GM12878 (cell line): ENCODE measurements at regions not wholly inside any gene's neighbourhood (a gene's known extent, or its start where the extent isn't known, plus 50 kb on each side); places are given as distances from the start of the nearest gene placed in this dataset.

ENCODE experiments used
- ATAC-seq: fragments of 200-7000 bp; cut with Tn5 transposase; 3 replicates; pipeline ENCODE4 v1.9.1; 2020; ENCODE audit warnings: mild to moderate bottlenecking, moderate library complexity
- BruUV-seq: library from RNA; stranded (reverse); fragments of 400-500 nt; replicated peaks from 2 replicates; lab custom pipeline; 2021; lab: Mats Ljungman, UMichigan
- CTCF ChIA-PET: fragments of 300-600 bp; sonication (Branson Sonifier 250); formaldehyde crosslinking; extraction: SDS; loops from one replicate; lab custom pipeline; 2021; ENCODE audit warnings: inconsistent platforms; lab: Yijun Ruan, JAX
- POLR2A ChIA-PET: fragments of 350-600 bp; formaldehyde crosslinking; extraction: SDS; loops from one replicate; lab custom pipeline; 2021; ENCODE audit warnings: inconsistent platforms; lab: Charles Lee
- RAD21 ChIA-PET: fragments of 300-600 bp; sonication (Branson Sonifier 250); formaldehyde crosslinking; loops from one replicate; lab custom pipeline; 2023; ENCODE audit warnings: antibody characterized with exemption; ENCODE audit not compliant: unreplicated experiment; lab: Charles Lee
- SMC1A ChIA-PET: fragments of 300-600 bp; sonication (Branson Sonifier 250); formaldehyde crosslinking; loops from one replicate; lab custom pipeline; 2023; ENCODE audit not compliant: unreplicated experiment, uncharacterized antibody; lab: Charles Lee
- DNase-seq: peaks from one replicate; pipeline ENCODE4 v3.0.0-alpha.2; 2011; ENCODE audit warnings: low read depth, low spot score
- FAIRE-seq: peaks from 3 replicates; lab custom pipeline; 2011; peaks lifted over from hg19 to GRCh38; lab: Jason Lieb, UNC
- H2AFZ ChIP-seq: 2 replicates; pipeline ENCODE4 v1.6.0; 2011; ENCODE audit warnings: low read depth, low read length, control low read depth; ENCODE audit not compliant: control insufficient read depth
- H3K27ac ChIP-seq: 2 replicates; pipeline ENCODE4 v1.5.1; 2011; ENCODE audit warnings: control low read depth; ENCODE audit not compliant: control insufficient read depth, insufficient read depth
- H3K27me3 ChIP-seq, 2 experiments: replicated peaks in 1 of 2; 2 replicates each; pipeline versions ENCODE4 v1.6.0 to v1.6.1; 2011; ENCODE audit warnings: low read length in 1 of 2; ENCODE audit not compliant: control insufficient read depth in 2 of 2, insufficient read depth in 2 of 2
- H3K36me3 ChIP-seq, 2 experiments: 2 replicates each; pipeline ENCODE4 v1.5.1; 2011; ENCODE audit warnings: low read length in 1 of 2; ENCODE audit not compliant: control insufficient read depth in 2 of 2, insufficient read depth in 2 of 2
- H3K4me1 ChIP-seq: 2 replicates; pipeline ENCODE4 v1.6.1; 2011; ENCODE audit warnings: mild to moderate bottlenecking, low read length, moderate library complexity, mixed read lengths; ENCODE audit not compliant: control insufficient read depth, insufficient read depth
- H3K4me2 ChIP-seq: 2 replicates; pipeline ENCODE4 v1.6.0; 2011; ENCODE audit warnings: control low read depth; ENCODE audit not compliant: control insufficient read depth, insufficient read depth
- H3K4me3 ChIP-seq: fragments of 200-600 bp; sonication (generic); 2 replicates; pipeline ENCODE4 v1.5.1; 2016
- H3K79me2 ChIP-seq: 2 replicates; pipeline ENCODE4 v1.6.0; 2011; ENCODE audit warnings: low read length; ENCODE audit not compliant: control insufficient read depth, insufficient read depth
- H3K9ac ChIP-seq: 2 replicates; pipeline ENCODE4 v1.8.0; 2011; ENCODE audit warnings: low read length, control low read depth, mixed read lengths; ENCODE audit not compliant: control insufficient read depth, insufficient read depth
- H3K9me3 ChIP-seq: replicated peaks from 3 replicates; pipeline ENCODE4 v1.5.1; 2011; ENCODE audit warnings: mild to moderate bottlenecking, low read length; ENCODE audit not compliant: control insufficient read depth, insufficient read depth
- H4K20me1 ChIP-seq: 2 replicates; pipeline ENCODE4 v1.6.0; 2011; ENCODE audit not compliant: control insufficient read depth, insufficient read depth
- BHLHE40 ChIP-seq, 2 experiments: fragments of 450-650 bp in 1 of 2; IDR thresholded peaks; 2 replicates each; pipeline ENCODE4 v1.6.1; 2011 to 2017; ENCODE audit warnings: low read depth in 2 of 2, borderline replicate concordance in 1 of 2, improper control_type of control experiment in 1 of 2, low read length in 1 of 2, mild to moderate bottlenecking in 1 of 2
- HDAC2 ChIP-seq: fragments of 200-600 bp; sonication (generic); IDR thresholded peaks from 2 replicates; pipeline ENCODE4 v1.6.1; 2017
- NFIC ChIP-seq: IDR thresholded peaks from 2 replicates; pipeline ENCODE4 v1.6.1; 2012; ENCODE audit warnings: low read depth, mild to moderate bottlenecking, inconsistent platforms, low read length, moderate library complexity
- NR2F1 ChIP-seq: fragments of 450-650 bp; conservative IDR thresholded peaks from 2 replicates; pipeline ENCODE4 v1.6.1; 2017; ENCODE audit warnings: mild to moderate bottlenecking
- SMARCA5 ChIP-seq: fragments of 450-650 bp; IDR thresholded peaks from 2 replicates; pipeline ENCODE4 v1.6.1; 2017; ENCODE audit warnings: mild to moderate bottlenecking
- STAT1 ChIP-seq: fragments of 450-650 bp; conservative IDR thresholded peaks from 2 replicates; pipeline ENCODE4 v1.6.1; 2014; ENCODE audit warnings: antibody characterized with exemption, mild to moderate bottlenecking
- WRNIP1 ChIP-seq: IDR thresholded peaks from 2 replicates; pipeline ENCODE4 v1.6.1; 2011; ENCODE audit warnings: low read depth, low read length, improper control_type of control experiment, borderline replicate concordance
- YBX1 ChIP-seq: fragments of 450-650 bp; IDR thresholded peaks from 2 replicates; pipeline ENCODE4 v1.6.1; 2016; ENCODE audit warnings: antibody characterized with exemption
- ZBED1 ChIP-seq: IDR thresholded peaks from 2 replicates; pipeline ENCODE4 v1.6.1; 2016; ENCODE audit warnings: borderline replicate concordance
- WGBS: methylation state at CpG from one replicate; pipeline ENCODE4 v1.1.6; 2016; ENCODE audit warnings: low lambda C conversion rate; ENCODE audit not compliant: insufficient replicate concordance, insufficient coverage; ENCODE audit errors: missing lambda C conversion rate; 5-methylcytosine and 5-hydroxymethylcytosine counted together
- in situ Hi-C: fragments of 300-500 bp; cut with MboI; formaldehyde crosslinking; loops from 9 replicates; pipeline ENCODE4 v1.14.3; 2018; ENCODE audit warnings: mixed read lengths
- intact Hi-C: fragments of 100-400 bp; cut with micrococcal nuclease; formaldehyde crosslinking; loops from one replicate; pipeline ENCODE4 v1.14.2; 2022; ENCODE audit not compliant: unreplicated experiment
- TF ChIP-seq, protein P1 (sequence below): fragments of 450-650 bp; IDR thresholded peaks from 2 replicates; pipeline ENCODE4 v1.6.1; 2018; ENCODE audit warnings: borderline replicate concordance, mild to moderate bottlenecking; ENCODE audit not compliant: partially characterized antibody
- TF ChIP-seq, protein P2 (sequence below): IDR thresholded peaks from 2 replicates; pipeline ENCODE4 v1.6.1; 2012; ENCODE audit warnings: improper control_type of control experiment, low read depth, low read length; ENCODE audit not compliant: insufficient replicate concordance
- TF ChIP-seq, protein P3 (sequence below): fragments of 450-650 bp; IDR thresholded peaks from 2 replicates; pipeline ENCODE4 v1.6.1; 2017; ENCODE audit warnings: antibody characterized with exemption, mild to moderate bottlenecking, moderate library complexity
- TF ChIP-seq, protein P4 (sequence below): IDR thresholded peaks from 2 replicates; pipeline ENCODE4 v1.6.1; 2011; ENCODE audit warnings: borderline replicate concordance, low read depth, mild to moderate bottlenecking, moderate library complexity, mixed read lengths, low read length; ENCODE audit not compliant: insufficient read depth; ENCODE audit errors: extremely low read length

DNA sequence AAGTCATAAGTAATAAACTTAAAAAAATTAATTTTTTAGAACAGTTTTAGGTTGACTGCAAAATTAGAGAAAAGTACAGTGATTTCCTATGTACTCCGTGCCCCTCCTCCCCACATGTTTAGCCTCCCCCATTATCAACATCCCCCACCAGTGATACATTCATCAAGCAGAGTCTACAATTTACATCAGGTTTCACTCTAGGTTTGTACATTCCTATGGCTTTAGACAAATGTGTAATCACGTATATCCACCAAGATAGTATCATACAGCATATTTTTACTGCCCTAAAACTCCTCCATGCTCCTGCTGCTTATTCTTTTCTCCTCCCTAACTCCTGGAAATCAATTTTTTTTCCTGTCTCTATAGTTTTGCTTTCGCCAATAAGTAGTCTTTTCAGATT lies 438.7 kb downstream of the LRFN5 start:
- Histone ChIP-seq H3K9ac (no peak overlapping the region), H4K20me1 (no peaks in the 10 kb centered on the region), H3K27ac (no peak overlapping the region), H3K4me1 (no peaks in the 10 kb centered on the region), H3K4me3 (no peak overlapping the region), H3K9me3 (no peaks in the 10 kb centered on the region), H3K79me2 (no peaks in the 10 kb centered on the region), H2AFZ (no peak overlapping the region), H3K36me3 (no peaks in the 10 kb centered on the region), H3K4me2 (no peak overlapping the region), H3K27me3 (no peaks in the 10 kb centered on the region)
- FAIRE-seq (no peak), ATAC-seq (no peak), DNase-seq (no peak)
- POLR2A ChIA-PET = no interaction called here
- CTCF ChIA-PET = no interaction called here
- intact Hi-C loops (loop anchor here (2.0 kb wide), 1 partner anchor 19 kb away; no protein-coding TSS in a partner anchor), in situ Hi-C loops (no loop called here)
- BruUV-seq = no TSS peak
- 33% methylated on average over 3 of the region's 3 CpGs for WGBS
- SMC1A ChIA-PET = no interaction called here
- RAD21 ChIA-PET = no interaction called here
- TF ChIP-seq, protein P1, sequence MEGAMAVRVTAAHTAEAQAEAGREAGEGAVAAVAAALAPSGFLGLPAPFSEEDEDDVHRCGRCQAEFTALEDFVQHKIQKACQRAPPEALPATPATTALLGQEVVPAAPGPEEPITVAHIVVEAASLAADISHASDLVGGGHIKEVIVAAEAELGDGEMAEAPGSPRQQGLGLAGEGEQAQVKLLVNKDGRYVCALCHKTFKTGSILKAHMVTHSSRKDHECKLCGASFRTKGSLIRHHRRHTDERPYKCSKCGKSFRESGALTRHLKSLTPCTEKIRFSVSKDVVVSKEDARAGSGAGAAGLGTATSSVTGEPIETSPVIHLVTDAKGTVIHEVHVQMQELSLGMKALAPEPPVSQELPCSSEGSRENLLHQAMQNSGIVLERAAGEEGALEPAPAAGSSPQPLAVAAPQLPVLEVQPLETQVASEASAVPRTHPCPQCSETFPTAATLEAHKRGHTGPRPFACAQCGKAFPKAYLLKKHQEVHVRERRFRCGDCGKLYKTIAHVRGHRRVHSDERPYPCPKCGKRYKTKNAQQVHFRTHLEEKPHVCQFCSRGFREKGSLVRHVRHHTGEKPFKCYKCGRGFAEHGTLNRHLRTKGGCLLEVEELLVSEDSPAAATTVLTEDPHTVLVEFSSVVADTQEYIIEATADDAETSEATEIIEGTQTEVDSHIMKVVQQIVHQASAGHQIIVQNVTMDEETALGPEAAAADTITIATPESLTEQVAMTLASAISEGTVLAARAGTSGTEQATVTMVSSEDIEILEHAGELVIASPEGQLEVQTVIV = no peak
- no peak for TF ChIP-seq SMARCA5
- TF ChIP-seq BHLHE40 (IDR thresholded peaks at IDR 0.05; ENCODE audit: borderline replicate concordance in 1 of 2, low read depth in 2 of 2, low read length in 1 of 2) = no peak
- no peak for TF ChIP-seq STAT1
- TF ChIP-seq YBX1 = no peak
- no peak for TF ChIP-seq HDAC2
- TF ChIP-seq, protein P2, sequence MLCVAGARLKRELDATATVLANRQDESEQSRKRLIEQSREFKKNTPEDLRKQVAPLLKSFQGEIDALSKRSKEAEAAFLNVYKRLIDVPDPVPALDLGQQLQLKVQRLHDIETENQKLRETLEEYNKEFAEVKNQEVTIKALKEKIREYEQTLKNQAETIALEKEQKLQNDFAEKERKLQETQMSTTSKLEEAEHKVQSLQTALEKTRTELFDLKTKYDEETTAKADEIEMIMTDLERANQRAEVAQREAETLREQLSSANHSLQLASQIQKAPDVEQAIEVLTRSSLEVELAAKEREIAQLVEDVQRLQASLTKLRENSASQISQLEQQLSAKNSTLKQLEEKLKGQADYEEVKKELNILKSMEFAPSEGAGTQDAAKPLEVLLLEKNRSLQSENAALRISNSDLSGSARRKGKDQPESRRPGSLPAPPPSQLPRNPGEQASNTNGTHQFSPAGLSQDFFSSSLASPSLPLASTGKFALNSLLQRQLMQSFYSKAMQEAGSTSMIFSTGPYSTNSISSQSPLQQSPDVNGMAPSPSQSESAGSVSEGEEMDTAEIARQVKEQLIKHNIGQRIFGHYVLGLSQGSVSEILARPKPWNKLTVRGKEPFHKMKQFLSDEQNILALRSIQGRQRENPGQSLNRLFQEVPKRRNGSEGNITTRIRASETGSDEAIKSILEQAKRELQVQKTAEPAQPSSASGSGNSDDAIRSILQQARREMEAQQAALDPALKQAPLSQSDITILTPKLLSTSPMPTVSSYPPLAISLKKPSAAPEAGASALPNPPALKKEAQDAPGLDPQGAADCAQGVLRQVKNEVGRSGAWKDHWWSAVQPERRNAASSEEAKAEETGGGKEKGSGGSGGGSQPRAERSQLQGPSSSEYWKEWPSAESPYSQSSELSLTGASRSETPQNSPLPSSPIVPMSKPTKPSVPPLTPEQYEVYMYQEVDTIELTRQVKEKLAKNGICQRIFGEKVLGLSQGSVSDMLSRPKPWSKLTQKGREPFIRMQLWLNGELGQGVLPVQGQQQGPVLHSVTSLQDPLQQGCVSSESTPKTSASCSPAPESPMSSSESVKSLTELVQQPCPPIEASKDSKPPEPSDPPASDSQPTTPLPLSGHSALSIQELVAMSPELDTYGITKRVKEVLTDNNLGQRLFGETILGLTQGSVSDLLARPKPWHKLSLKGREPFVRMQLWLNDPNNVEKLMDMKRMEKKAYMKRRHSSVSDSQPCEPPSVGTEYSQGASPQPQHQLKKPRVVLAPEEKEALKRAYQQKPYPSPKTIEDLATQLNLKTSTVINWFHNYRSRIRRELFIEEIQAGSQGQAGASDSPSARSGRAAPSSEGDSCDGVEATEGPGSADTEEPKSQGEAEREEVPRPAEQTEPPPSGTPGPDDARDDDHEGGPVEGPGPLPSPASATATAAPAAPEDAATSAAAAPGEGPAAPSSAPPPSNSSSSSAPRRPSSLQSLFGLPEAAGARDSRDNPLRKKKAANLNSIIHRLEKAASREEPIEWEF = no peak
- no peak for TF ChIP-seq ZBED1
- TF ChIP-seq, protein P3, sequence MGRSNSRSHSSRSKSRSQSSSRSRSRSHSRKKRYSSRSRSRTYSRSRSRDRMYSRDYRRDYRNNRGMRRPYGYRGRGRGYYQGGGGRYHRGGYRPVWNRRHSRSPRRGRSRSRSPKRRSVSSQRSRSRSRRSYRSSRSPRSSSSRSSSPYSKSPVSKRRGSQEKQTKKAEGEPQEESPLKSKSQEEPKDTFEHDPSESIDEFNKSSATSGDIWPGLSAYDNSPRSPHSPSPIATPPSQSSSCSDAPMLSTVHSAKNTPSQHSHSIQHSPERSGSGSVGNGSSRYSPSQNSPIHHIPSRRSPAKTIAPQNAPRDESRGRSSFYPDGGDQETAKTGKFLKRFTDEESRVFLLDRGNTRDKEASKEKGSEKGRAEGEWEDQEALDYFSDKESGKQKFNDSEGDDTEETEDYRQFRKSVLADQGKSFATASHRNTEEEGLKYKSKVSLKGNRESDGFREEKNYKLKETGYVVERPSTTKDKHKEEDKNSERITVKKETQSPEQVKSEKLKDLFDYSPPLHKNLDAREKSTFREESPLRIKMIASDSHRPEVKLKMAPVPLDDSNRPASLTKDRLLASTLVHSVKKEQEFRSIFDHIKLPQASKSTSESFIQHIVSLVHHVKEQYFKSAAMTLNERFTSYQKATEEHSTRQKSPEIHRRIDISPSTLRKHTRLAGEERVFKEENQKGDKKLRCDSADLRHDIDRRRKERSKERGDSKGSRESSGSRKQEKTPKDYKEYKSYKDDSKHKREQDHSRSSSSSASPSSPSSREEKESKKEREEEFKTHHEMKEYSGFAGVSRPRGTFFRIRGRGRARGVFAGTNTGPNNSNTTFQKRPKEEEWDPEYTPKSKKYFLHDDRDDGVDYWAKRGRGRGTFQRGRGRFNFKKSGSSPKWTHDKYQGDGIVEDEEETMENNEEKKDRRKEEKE = no peak
- no peak for TF ChIP-seq WRNIP1
- TF ChIP-seq, protein P4, sequence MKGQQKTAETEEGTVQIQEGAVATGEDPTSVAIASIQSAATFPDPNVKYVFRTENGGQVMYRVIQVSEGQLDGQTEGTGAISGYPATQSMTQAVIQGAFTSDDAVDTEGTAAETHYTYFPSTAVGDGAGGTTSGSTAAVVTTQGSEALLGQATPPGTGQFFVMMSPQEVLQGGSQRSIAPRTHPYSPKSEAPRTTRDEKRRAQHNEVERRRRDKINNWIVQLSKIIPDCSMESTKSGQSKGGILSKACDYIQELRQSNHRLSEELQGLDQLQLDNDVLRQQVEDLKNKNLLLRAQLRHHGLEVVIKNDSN = no peak
- no peak for TF ChIP-seq NFIC
- TF ChIP-seq NR2F1 = no peak
